Fibroblast of peridontal ligament (primary cell): ENCODE measurements at regions not wholly inside any gene's neighbourhood (a gene's known extent, or its start where the extent isn't known, plus 50 kb on each side); places are given as distances from the start of the nearest gene placed in this dataset.
A peak's percentile ranks its signal among the peaks of the same experiment; 100 is the strongest.

ENCODE experiments used
- DNase-seq: peaks from one replicate; pipeline ENCODE4 v3.0.0-alpha.2; 2010; ENCODE audit errors: extremely low read depth

GRCh38 chr1:56073614-56074006, 505.8 kb downstream of the PLPP3 start:
- no peak for DNase-seq

- no peak for DNase-seq
Observed at GRCh38 chr1:56073206-56073605, 506.2 kb downstream of the PLPP3 start.

- no peak for DNase-seq
Observed at GRCh38 chr1:56072310-56072709, 507.1 kb downstream of the PLPP3 start.

- no peak for DNase-seq
Observed at GRCh38 chr1:56071351-56071750, 508.0 kb downstream of the PLPP3 start.

- peak; percentile 98 for DNase-seq
Observed at GRCh38 chr1:56070601-56071000, 508.8 kb downstream of the PLPP3 start.

GRCh38 chr1:56069824-56070223, 509.5 kb downstream of the PLPP3 start:
- DNase-seq, result peak; percentile 38

- peak; percentile 60 for DNase-seq
Observed at GRCh38 chr1:56068908-56069307, 510.5 kb downstream of the PLPP3 start.

- peak; percentile 67 for DNase-seq
Observed at GRCh38 chr1:56068210-56068609, 511.2 kb downstream of the PLPP3 start.

GRCh38 chr1:56065729-56066128, 513.6 kb downstream of the PLPP3 start:
- no peak for DNase-seq

GRCh38 chr1:56064705-56065104, 514.7 kb downstream of the PLPP3 start:
- DNase-seq, result peak; percentile 67

- no peak for DNase-seq
Observed at GRCh38 chr1:56063461-56063860, 515.9 kb downstream of the PLPP3 start.

GRCh38 chr1:56062625-56063024, 516.7 kb downstream of the PLPP3 start:
- DNase-seq, result no peak

- DNase-seq, result no peak
Observed at GRCh38 chr1:56061824-56062223, 517.5 kb downstream of the PLPP3 start.

GRCh38 chr1:56060906-56061305, 518.5 kb downstream of the PLPP3 start:
- DNase-seq, result peak; percentile 96

- no peak for DNase-seq
Observed at GRCh38 chr1:56057466-56058405, 521.6 kb downstream of the PLPP3 start.

- peak; percentile 79 for DNase-seq
Observed at GRCh38 chr1:56056438-56057287, 522.7 kb downstream of the PLPP3 start.

- no peak for DNase-seq
Observed at GRCh38 chr1:56054959-56055358, 524.4 kb downstream of the PLPP3 start.

GRCh38 chr1:56052041-56052440, 527.3 kb downstream of the PLPP3 start:
- no peak for DNase-seq

GRCh38 chr1:56050911-56051310, 528.5 kb downstream of the PLPP3 start:
- DNase-seq, result no peak

GRCh38 chr1:56045477-56045876, 533.9 kb downstream of the PLPP3 start:
- DNase-seq, result no peak

GRCh38 chr1:56045062-56045461, 534.3 kb downstream of the PLPP3 start:
- no peak for DNase-seq

- DNase-seq, result no peak
Observed at GRCh38 chr1:56036479-56036878, 542.9 kb downstream of the PLPP3 start.
